HUDEP-2 (cell line): ENCODE measurements at regions not wholly inside any gene's neighbourhood (a gene's known extent, or its start where the extent isn't known, plus 50 kb on each side); places are given as distances from the start of the nearest gene placed in this dataset.

ENCODE experiments used
- DNase-seq, 76 experiments: peaks; one replicate each; lab custom pipeline; 2025; ENCODE audit not compliant: unreplicated experiment in 76 of 76; lab: John Stamatoyannopoulos, UW

GRCh38 chr4:38497121-38497520 is 166.9 kb upstream of the KLF3 start:
- no peak for DNase-seq

- no peak for DNase-seq
Observed at GRCh38 chr4:38499101-38499500, 164.9 kb upstream of the KLF3 start.

- no peak for DNase-seq
Observed at GRCh38 chr4:38500433-38500832, 163.6 kb upstream of the KLF3 start.

- DNase-seq, result no peak
Observed at GRCh38 chr4:38501698-38502097, 162.3 kb upstream of the KLF3 start.

GRCh38 chr4:38503689-38504395 is 160.2 kb upstream of the KLF3 start:
- DNase-seq, result no peak

- no peak for DNase-seq
Observed at GRCh38 chr4:38504396-38504715, 159.6 kb upstream of the KLF3 start.

- DNase-seq, result peak in 1 of 76 experiments; percentile 4
Observed at GRCh38 chr4:38509551-38509950, 154.4 kb upstream of the KLF3 start.

- no peak for DNase-seq
Observed at GRCh38 chr4:38510201-38510600, 153.8 kb upstream of the KLF3 start.

- no peak for DNase-seq
Observed at GRCh38 chr4:38511702-38512101, 152.3 kb upstream of the KLF3 start.

GRCh38 chr4:38512840-38513239 is 151.2 kb upstream of the KLF3 start:
- no peak for DNase-seq

- DNase-seq, result no peak
Observed at GRCh38 chr4:38514465-38515146, 149.4 kb upstream of the KLF3 start.

GRCh38 chr4:38516190-38516589 is 147.8 kb upstream of the KLF3 start:
- DNase-seq, result no peak

- no peak for DNase-seq
Observed at GRCh38 chr4:38519666-38520065, 144.3 kb upstream of the KLF3 start.

GRCh38 chr4:38523054-38523453 is 140.9 kb upstream of the KLF3 start:
- DNase-seq, result no peak

- DNase-seq, result no peak
Observed at GRCh38 chr4:38523524-38524448, 140.2 kb upstream of the KLF3 start.

GRCh38 chr4:38526412-38526811 is 137.6 kb upstream of the KLF3 start:
- no peak for DNase-seq

- DNase-seq, result peak in 3 of 76 experiments; percentile 5 to 11 (median 9)
Observed at GRCh38 chr4:38529189-38530115, 134.5 kb upstream of the KLF3 start.

GRCh38 chr4:38530486-38530885 is 133.5 kb upstream of the KLF3 start:
- DNase-seq, result no peak

GRCh38 chr4:38531141-38531727 is 132.8 kb upstream of the KLF3 start:
- DNase-seq, result no peak

GRCh38 chr4:38532908-38533499 is 131.0 kb upstream of the KLF3 start:
- DNase-seq, result no peak
